ENCODE measurements at regions not wholly inside any gene's neighbourhood (a gene's known extent, or its start where the extent isn't known, plus 50 kb on each side); places are given as distances from the start of the nearest gene placed in this dataset.

GRCh38 chr14:37859177-37859576 lies 263.7 kb downstream of the TTC6 start:
- Histone ChIP-seq H3K4me3 (no peak overlapping the region), H3K9me3 (no peaks in the 10 kb centered on the region), H3K4me1 (no peaks in the 10 kb centered on the region), H3K27ac (no peak overlapping the region), H3K36me3 (no peaks in the 10 kb centered on the region), H3K27me3 (no peaks in the 10 kb centered on the region)
- no peak for DNase-seq
- no peak for FAIRE-seq
- no peak for ATAC-seq
- intact Hi-C loops (cut with DNase I), result no loop called here
- 69 to 76% methylated on average over 3 of the region's 3 CpGs for WGBS, 2 donors
- no peak for TF ChIP-seq CTCF (IDR thresholded peaks at IDR 0.05)

DNA sequence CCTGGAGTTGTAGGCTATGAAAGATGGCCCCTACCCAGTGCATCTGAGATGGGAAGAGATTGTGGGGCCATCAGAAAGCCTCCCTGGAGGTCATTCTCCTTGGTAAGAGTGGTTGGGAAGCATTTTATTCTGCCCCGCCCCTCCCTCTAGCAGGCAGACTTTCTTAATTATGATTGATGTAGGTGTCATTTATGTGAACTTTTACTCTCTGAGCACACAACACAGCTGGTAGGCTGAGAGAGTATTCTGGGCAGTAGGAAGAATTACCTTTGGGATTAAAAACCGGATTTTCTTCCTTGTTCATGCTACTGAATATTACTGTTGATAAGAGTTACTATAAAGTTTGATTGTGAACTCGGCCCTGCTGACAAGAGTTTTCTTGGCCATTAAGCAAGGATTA lies 266.8 kb downstream of the TTC6 start:
- FAIRE-seq (no peak), DNase-seq (no peak), ATAC-seq (no peak)
- WGBS, 2 donors, result 61 to 71% methylated on average over 3 of the region's 3 CpGs
- TF ChIP-seq CTCF (IDR thresholded peaks at IDR 0.05), result no peak
- Histone ChIP-seq H3K9me3 (no peaks in the 10 kb centered on the region), H3K4me1 (no peaks in the 10 kb centered on the region), H3K36me3 (no peaks in the 10 kb centered on the region), H3K27me3 (no peaks in the 10 kb centered on the region), H3K4me3 (no peak overlapping the region), H3K27ac (no peak overlapping the region)
- intact Hi-C loops (cut with DNase I), result loop anchor here in 1 of 3 donors (10.0 kb wide), 1 partner anchor 147 kb away; no protein-coding TSS in a partner anchor

DNA sequence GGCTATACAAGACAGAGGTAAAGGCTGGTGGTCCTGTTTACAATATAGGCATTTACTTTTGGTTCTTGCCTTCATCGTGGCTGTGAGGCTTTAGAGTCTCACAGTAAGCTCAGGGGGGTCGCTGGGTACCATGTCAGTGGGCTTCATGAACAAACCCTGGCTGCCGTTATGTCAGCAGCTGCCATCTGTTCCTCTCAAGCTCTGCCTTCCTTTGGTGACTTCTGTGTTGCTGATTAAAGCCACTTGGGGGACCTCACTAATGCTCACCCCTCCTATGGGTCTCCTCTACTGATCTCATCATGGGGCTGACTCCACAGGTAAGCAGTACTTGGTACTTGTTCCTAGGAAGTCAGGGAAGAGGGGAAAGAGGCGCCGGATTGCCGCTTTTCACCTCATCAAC lies 268.7 kb downstream of the TTC6 start:
- no peak for TF ChIP-seq CTCF (IDR thresholded peaks at IDR 0.05)
- H3K9me3 ChIP-seq, result no peaks in the 10 kb centered on the region
- no peak overlapping the region for H3K27ac ChIP-seq
- WGBS, 2 donors, result 81 to 87% methylated on average over 6 of the region's 6 CpGs
- H3K4me3 ChIP-seq, result no peak overlapping the region
- ATAC-seq (no peak), FAIRE-seq (no peak), DNase-seq (no peak)
- H3K36me3 ChIP-seq, result no peaks in the 10 kb centered on the region
- intact Hi-C loops (cut with DNase I), result loop anchor here in 1 of 3 donors (10.0 kb wide), 1 partner anchor 149 kb away; no protein-coding TSS in a partner anchor
- H3K4me1 ChIP-seq, result no peaks in the 10 kb centered on the region
- H3K27me3 ChIP-seq, result no peaks in the 10 kb centered on the region

DNA sequence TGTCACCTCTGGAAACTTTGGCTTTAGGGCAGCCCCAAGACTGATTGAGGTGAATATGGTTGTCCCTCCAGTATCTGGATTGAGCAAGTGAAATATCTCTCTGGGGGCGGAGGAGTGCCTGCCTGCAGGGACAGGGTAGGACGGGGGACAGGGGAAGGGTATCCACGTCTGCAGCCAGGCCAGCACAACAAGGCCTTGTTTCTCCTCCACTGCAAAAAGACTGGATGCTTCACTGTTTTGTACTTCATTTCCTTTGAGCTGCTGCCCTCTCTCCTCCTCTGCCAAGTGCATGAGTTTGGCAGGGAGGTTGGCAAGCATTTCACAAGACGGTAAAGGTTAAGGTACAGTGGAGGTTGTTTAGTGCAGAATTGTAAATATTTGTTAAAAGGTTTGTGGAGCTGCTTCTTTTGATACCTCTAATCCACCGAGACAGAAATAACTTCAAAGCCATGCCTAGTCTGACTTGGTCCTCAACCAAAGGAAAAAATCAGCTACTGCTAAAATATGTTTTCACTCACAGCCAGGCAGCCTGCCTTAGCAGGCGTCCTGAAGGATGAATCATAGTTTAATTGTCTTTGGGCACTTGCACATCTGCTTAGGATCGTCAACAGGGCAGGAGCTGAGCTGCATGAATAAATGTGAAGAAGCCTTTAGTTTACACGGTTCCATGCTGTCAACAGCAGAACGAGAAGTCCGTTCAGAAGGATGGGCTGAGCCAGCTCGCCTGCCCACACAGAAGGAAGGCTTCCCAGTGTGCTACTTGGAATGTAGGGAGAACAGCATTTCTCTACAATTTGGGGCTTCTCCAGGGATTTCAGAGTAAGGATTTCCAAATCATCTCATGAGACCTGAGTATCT lies 269.7 kb downstream of the TTC6 start:
- DNase-seq (no peak), FAIRE-seq (no peak), ATAC-seq (peak in 2 of 4 donors; percentile 30 to 78)
- H3K27ac ChIP-seq, result no peak overlapping the region
- no peak for TF ChIP-seq CTCF (IDR thresholded peaks at IDR 0.05)
- no peaks in the 10 kb centered on the region for H3K4me1 ChIP-seq
- H3K9me3 ChIP-seq, result no peaks in the 10 kb centered on the region
- no peaks in the 10 kb centered on the region for H3K27me3 ChIP-seq
- WGBS, 2 donors, result 40% methylated on average over 11 of the region's 11 CpGs
- H3K4me3 ChIP-seq, result no peak overlapping the region
- intact Hi-C loops (cut with DNase I), result loop anchor here in 1 of 3 donors (10.0 kb wide), 1 partner anchor 150 kb away; no protein-coding TSS in a partner anchor
- H3K36me3 ChIP-seq, result no peaks in the 10 kb centered on the region
